SH-SY5Y (cell line): ENCODE measurements at regions not wholly inside any gene's neighbourhood (a gene's known extent, or its start where the extent isn't known, plus 50 kb on each side); places are given as distances from the start of the nearest gene placed in this dataset.

Source experiments
- GATA2 ChIP-seq: IDR thresholded peaks from 2 replicates; pipeline ENCODE4 v1.6.1; 2011; ENCODE audit warnings: mild to moderate bottlenecking, low read depth, low read length
- GATA3 ChIP-seq: IDR thresholded peaks from 2 replicates; pipeline ENCODE4 v1.6.1; 2011; ENCODE audit warnings: low read depth, mild to moderate bottlenecking, low read length, moderate library complexity

GRCh38 chr6:158897236-158897635 is 78.1 kb upstream of the EZR start:
- TF ChIP-seq GATA2 (no peak), GATA3 (no peak)
